ENCODE measurements at regions not wholly inside any gene's neighbourhood (a gene's known extent, or its start where the extent isn't known, plus 50 kb on each side); places are given as distances from the start of the nearest gene placed in this dataset.
"Not testable (repeated sequence)": the region's sequence is repeated elsewhere in the genome, so short reads cannot be mapped to it uniquely, and the experiment has no call there.

DNA sequence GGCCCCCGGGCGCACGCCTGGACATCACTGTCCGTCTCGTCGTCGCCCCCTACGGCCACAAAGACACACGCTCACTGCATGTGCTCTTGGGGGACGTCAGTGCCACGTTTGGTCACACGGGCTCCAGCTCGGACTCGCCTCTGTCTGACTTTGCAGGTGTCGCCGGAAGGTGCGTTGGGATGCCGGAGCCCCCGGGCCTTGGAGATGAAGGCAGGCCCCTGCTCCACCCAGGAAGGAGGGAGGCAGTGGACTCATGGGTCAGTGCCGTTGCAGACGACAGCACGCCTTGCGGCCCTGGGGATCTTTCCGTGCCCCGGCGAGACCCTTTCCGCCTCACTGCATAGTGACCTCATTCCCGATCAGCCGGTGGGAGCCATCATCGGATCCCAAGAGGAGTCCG is 1414.8 kb upstream of the PCDH10 start:
- FAIRE-seq = not testable (repeated sequence)

DNA sequence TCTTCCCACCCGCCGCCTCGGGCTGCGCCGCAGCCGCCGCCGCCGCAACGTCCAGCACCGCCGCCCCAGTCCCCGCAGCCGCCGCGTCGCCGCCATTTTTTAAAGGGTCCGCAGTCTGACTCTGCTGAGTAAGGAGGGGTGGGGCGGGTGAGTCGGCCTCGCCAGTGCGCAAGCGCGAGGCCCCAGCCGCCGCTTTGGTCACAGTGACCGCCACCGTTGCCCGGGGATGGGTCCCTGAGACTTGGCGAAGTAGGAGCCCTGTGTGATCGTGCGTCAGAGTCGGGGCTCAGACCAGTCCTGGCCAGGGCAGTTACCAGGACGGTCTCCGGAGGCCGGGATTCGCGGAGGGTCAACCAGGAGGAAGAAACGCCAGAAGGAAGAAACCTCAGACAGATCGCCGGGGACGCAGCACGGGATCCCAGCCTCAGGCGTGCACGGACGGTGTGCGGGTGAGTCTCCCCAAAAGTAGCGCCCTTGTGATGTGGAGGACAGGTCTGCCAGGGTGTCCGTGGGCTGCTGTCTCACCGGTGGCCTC is 1414.2 kb upstream of the PCDH10 start:
- FAIRE-seq = not testable (repeated sequence)

DNA sequence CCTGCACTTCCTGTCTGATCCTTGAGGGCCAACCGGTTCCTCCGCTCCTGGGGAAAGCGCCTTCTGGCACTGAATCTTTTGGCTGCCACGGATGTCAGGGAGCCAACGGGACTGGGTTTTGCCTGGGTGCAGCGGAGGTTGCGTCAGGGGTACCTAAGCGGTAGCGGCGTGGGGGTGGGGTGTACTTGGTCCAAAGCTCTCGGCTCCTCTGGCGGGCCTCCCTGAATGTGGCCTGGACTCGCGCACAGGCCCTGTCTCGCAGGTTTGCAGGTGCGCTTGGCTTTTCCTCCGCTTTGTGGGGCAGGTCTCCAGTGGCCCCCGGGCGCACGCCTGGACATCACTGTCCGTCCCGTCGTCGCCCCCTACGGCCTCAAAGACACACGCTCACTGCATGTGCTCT is 1410.1 kb upstream of the PCDH10 start:
- not testable (repeated sequence) for FAIRE-seq

DNA sequence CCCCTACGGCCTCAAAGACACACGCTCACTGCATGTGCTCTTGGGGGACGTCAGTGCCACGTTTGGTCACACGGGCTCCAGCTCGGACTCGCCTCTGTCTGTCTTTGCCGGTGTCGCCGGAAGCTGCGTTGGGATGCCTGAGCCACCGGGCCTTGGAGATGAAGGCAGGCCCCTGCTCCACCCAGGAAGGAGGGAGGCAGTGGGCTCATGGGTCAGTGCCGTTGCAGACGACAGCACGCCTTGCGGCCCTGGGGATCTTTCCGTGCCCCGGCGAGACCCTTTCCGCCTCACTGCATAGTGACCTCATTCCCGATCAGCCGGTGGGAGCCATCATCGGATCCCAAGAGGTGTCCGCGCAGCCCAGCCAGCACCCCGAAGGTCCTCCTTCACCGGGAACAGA is 1407.3 kb upstream of the PCDH10 start:
- not testable (repeated sequence) for FAIRE-seq

DNA sequence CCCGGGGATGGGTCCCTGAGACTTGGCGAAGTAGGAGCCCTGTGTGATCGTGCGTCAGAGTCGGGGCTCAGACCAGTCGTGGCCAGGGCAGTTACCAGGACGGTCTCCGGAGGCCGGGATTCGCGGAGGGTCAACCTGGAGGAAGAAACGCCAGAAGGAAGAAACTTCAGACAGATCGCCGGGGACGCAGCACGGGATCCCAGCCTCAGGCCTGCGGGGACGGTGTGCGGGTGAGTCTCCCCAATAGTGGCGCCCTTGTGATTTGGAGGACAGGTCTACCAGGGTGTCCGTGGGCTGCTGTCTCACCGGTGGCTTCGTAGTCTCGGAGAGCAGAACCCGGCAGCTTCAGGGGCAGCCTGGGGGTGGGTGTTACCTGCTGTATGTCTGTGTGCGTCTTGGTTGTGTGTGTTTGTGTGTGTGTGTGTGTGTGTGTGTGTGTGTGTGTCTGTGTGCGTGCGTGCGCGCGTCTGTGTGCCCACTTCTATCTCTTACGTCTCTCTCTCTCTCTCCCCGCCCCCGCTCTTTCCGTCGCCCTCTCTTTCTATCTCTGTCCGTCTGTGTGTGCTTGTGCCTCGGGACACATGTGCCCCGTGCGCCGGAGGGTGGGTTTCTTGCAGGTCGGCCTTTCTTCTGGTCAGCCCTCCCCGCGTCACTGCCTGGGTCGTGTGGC is 1406.4 kb upstream of the PCDH10 start:
- not testable (repeated sequence) for FAIRE-seq

DNA sequence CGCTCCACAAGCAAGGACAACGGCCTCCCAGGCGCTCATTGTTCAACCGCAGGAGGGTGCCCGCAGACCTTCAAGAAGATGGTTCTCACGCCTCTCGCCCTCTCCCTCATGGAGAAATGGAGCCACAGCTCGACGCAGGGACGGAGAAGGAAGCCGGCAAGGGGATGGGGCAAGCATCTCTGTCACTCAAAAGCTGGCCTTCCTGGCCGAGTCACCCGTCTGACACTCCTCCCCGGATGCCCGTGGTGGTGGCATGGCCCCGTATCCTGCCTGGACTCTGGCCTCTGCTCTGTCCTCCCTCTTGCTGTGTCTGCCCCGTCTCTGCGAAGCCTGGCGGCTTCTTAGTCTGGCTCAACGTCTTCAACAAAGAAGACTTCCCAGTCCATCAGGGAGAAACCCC is 1405.7 kb upstream of the PCDH10 start:
- FAIRE-seq = not testable (repeated sequence)

DNA sequence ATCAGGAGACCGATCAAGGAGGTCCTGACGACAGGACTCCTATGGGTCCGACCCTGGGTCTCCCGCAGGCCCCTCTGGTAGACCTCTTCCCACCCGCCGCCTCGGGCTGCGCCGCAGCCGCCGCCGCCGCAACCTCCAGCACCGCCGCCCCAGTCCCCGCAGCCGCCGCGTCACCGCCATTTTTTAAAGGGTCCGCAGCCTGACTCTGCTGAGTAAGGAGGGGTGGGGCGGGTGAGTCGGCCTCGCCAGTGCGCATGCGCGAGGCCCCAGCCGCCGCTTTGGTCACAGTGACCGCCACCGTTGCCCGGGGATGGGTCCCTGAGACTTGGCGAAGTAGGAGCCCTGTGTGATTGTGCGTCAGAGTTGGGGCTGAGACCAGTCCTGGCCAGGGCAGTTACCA is 1401.9 kb upstream of the PCDH10 start:
- FAIRE-seq = not testable (repeated sequence)

DNA sequence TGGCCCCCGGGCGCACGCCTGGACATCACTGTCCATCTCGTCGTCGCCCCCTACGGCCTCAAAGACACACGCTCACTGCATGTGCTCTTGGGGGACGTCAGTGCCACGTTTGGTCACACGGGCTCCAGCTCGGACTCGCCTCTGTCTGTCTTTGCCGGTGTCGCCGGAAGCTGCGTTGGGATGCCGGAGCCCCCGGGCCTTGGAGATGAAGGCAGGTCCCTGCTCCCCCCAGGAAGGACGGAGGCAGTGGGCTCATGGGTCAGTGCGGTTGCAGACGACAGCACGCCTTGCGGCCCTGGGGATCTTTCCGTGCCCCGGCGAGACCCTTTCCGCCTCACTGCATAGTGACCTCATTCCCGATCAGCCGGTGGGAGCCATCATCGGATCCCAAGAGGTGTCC is 1399.9 kb upstream of the PCDH10 start:
- FAIRE-seq = not testable (repeated sequence)

DNA sequence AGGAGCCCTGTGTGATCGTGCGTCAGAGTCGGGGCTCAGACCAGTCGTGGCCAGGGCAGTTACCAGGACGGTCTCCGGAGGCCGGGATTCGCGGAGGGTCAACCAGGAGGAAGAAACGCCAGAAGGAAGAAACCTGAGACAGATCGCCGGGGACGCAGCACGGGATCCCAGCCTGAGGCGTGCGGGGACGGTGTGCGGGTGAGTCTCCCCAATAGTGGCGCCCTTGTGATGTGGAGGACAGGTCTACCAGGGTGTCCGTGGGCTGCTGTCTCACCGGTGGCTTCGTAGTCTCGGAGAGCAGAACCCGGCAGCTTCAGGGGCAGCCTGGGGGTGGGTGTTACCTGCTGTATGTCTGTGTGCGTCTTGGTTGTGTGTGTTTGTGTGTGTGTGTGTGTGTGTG is 1399.1 kb upstream of the PCDH10 start:
- not testable (repeated sequence) for FAIRE-seq

DNA sequence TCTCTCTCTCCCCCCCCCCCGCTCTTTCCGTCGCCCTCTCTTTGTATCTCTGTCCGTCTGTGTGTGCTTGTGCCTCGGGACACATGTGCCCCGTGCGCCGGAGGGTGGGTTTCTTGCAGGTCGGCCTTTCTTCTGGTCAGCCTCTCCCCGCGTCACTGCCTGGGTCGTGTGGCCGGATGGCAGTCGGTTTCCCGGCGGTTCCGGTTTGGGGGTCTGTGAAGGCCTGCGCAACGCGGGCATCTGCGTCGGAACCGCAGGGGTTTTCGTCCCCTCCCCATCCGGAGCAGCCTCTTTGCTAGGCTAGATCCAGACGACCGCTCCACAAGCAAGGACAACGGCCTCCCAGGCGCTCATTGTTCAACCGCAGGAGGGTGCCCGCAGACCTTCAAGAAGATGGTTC is 1398.6 kb upstream of the PCDH10 start:
- FAIRE-seq = not testable (repeated sequence)

DNA sequence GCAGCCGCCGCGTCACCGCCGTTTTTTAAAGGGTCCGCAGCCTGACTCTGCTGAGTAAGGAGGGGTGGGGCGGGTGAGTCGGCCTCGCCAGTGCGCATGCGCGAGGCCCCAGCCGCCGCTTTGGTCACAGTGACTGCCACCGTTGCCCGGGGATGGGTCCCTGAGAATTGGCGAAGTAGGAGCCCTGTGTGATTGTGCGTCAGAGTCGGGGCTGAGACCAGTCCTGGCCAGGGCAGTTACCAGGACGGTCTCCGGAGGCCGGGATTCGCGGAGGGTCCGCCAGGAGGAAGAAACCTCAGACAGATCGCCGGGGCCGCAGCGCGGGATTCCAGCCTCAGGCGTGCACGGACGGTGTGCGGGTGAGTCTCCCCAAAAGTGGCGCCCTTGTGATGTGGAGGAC is 1386.9 kb upstream of the PCDH10 start:
- FAIRE-seq = not testable (repeated sequence)

DNA sequence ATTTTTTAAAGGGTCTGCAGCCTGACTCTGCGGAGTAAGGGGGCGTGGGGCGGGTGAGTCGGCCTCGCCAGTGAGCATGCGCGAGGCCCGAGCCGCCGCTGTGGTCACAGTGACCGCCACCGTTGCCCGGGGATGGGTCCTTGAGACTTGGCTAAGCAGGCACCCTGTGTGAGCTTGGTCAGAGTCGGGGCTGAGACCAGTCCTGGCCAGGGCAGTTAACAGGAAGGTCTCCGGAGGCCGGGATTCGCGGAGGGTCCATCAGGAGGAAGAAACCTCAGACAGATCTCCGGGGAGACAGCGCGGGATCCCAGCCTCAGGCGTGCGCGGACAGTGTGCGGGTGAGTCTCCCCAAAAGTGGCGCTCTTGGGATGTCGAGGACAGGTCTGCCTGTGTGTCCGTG is 1384.4 kb upstream of the PCDH10 start:
- FAIRE-seq = no peak

DNA sequence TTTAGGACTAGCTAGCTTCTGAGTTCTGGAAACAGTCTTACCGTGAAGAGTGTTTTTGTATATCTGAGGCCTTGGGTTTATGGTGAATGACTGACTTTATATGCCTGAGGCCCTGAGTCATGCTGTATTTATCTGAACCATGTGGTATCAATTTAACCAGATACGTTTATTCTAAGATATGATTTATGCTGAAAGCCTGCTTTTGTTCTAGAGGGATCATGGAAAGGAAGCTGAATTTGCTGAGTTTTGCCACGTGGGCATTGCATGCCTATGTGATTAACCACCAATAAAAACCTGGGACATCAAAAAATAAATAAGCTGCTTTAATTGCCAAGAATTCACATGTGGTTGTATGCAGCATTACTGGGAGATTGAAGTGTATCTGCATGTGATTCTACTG is 1374.7 kb upstream of the PCDH10 start:
- not testable (repeated sequence) for FAIRE-seq

DNA sequence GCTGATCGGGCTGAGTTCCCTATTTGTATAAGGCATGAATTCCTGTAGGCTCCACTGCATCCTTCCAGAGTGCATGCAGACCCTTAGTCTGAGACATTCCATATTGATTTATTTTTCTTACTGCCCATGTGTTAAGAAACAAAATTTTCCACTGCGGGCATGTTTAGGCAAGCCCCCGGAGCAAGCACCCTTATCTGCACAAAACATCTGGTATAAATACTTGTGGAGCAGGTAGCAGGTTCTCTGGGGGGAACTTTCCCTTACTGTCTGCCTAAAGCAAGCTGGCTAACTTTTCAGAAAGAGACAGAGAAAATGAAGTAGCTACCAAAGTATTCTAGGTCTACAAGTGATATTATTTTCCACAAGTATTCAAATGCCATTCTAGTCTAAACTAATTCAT is 1338.5 kb upstream of the PCDH10 start:
- not testable (repeated sequence) for FAIRE-seq
